ENCODE measurements at regions not wholly inside any gene's neighbourhood (a gene's known extent, or its start where the extent isn't known, plus 50 kb on each side); places are given as distances from the start of the nearest gene placed in this dataset.
"Not testable (repeated sequence)": the region's sequence is repeated elsewhere in the genome, so short reads cannot be mapped to it uniquely, and the experiment has no call there.

DNA sequence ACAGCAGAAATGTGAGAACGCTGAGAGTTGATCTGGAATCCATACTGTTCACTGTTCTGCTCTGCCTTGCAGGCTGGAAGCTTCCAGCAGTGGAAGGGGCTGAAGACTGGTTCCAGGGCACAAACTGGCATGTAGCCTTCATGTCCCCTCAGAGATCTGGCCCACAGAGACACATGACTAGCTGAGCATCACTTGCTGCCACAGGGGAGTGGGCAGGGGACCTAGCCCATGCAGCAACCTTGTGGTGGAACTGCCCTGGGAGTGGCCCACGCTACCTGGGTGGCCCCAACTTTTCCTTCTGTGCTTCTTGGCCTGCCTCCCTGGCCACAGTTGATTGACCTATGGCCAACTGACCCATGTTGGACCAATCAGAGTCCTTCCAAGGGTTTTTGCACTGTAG lies 98.1 kb downstream of the TPRA1 start:
- Histone ChIP-seq H3K27me3 (ENCODE audit: insufficient read depth, low read depth) (no peaks in the 10 kb centered on the region), H3K4me1 (ENCODE audit: low read depth, poor library complexity, severe bottlenecking) (no peaks in the 10 kb centered on the region), H3K27ac (no peak overlapping the region), H4K20me1 (ENCODE audit: insufficient read depth) (no peaks in the 10 kb centered on the region), H3K4me2 (no peak overlapping the region), H3K79me2 (ENCODE audit: insufficient read depth, low read depth) (no peaks in the 10 kb centered on the region), H3K36me3 (ENCODE audit: insufficient read depth) (no peaks in the 10 kb centered on the region), H3K9ac (no peak overlapping the region), H2AFZ (ENCODE audit: low read depth) (no peak overlapping the region), H3K4me3 (IDR thresholded peaks at IDR 0.05; ENCODE audit: insufficient read depth, low read depth, low read length) (no peak overlapping the region)
- TF ChIP-seq, protein P1, sequence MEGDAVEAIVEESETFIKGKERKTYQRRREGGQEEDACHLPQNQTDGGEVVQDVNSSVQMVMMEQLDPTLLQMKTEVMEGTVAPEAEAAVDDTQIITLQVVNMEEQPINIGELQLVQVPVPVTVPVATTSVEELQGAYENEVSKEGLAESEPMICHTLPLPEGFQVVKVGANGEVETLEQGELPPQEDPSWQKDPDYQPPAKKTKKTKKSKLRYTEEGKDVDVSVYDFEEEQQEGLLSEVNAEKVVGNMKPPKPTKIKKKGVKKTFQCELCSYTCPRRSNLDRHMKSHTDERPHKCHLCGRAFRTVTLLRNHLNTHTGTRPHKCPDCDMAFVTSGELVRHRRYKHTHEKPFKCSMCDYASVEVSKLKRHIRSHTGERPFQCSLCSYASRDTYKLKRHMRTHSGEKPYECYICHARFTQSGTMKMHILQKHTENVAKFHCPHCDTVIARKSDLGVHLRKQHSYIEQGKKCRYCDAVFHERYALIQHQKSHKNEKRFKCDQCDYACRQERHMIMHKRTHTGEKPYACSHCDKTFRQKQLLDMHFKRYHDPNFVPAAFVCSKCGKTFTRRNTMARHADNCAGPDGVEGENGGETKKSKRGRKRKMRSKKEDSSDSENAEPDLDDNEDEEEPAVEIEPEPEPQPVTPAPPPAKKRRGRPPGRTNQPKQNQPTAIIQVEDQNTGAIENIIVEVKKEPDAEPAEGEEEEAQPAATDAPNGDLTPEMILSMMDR (conservative IDR thresholded peaks at IDR 0.05; ENCODE audit: low read depth, low read length) = no peak

DNA sequence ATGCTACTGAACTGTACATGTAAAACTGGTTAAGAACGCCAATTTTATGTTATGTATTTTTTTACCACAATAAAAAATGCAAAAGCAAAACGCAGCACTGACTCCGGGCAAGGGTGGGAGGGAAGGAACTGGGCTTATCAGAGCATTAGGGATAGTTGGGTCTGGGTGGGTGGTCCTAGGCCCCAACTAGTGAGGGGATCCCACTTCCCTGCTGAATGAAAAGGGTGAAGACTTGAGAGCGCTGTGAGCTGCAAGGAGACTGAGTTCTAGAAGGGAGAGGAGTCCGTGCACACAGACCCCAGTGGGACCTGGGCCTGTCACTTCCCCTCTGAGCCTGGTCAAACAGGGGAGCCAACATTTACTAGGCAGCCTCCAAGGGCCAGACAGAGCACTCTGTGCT lies 98.6 kb downstream of the TPRA1 start:
- no peak overlapping the region for H2AFZ ChIP-seq (ENCODE audit: low read depth)
- no peak overlapping the region for H3K4me2 ChIP-seq

DNA sequence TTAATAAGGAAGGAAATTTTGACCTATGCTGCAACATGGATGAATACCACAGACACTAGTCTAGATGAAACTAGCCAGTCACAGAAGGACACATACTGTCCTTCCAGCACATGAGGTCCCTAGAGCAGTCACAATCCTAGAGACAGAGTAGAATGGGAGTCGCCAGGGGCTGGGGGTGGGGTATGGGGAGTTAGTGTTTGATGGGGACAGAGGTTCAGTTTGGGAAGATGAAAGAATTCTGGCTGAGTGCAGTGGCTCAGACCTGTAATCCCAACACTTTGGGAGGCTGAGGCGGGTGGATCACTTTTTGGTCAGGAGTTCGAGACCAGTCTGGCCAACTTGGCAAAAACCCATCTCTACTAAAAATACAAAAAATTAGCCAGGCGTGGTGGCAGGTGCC lies 99.2 kb downstream of the TPRA1 start:
- TF ChIP-seq, protein P1 (conservative IDR thresholded peaks at IDR 0.05; ENCODE audit: low read depth, low read length) = no peak

More for the DNA sequence above, 98.6 kb downstream of the TPRA1 start:
- Histone ChIP-seq H3K4me1 (ENCODE audit: low read depth, poor library complexity, severe bottlenecking) (no peaks in the 10 kb centered on the region), H4K20me1 (ENCODE audit: insufficient read depth) (no peaks in the 10 kb centered on the region), H3K79me2 (ENCODE audit: insufficient read depth, low read depth) (no peaks in the 10 kb centered on the region), H3K27me3 (ENCODE audit: insufficient read depth, low read depth) (no peaks in the 10 kb centered on the region), H3K27ac (no peak overlapping the region), H3K4me3 (IDR thresholded peaks at IDR 0.05; ENCODE audit: insufficient read depth, low read depth, low read length) (no peak overlapping the region), H3K36me3 (ENCODE audit: insufficient read depth) (no peaks in the 10 kb centered on the region), H3K9ac (no peak overlapping the region)
- TF ChIP-seq, protein P1 (conservative IDR thresholded peaks at IDR 0.05; ENCODE audit: low read depth, low read length) = no peak

DNA sequence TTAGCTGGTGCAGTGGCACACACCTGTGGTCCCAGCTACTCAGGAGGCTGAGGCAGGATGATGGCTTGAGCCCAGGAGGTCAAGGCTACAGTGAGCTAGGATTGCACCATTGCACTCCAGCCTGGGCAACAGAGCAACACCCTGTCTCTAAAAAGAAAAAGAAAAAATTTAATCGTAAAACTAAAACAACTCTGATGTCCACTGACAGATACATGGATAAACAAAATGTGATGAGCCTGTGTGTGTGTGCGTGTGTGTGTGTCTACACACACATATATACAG lies 99.6 kb downstream of the TPRA1 start:
- H3K9ac ChIP-seq; H4K20me1 ChIP-seq (ENCODE audit: insufficient read depth); H2AFZ ChIP-seq (ENCODE audit: low read depth); H3K27ac ChIP-seq; H3K79me2 ChIP-seq (ENCODE audit: insufficient read depth, low read depth); H3K4me2 ChIP-seq; H3K36me3 ChIP-seq (ENCODE audit: insufficient read depth); H3K27me3 ChIP-seq (ENCODE audit: insufficient read depth, low read depth); H3K4me1 ChIP-seq (ENCODE audit: low read depth, poor library complexity, severe bottlenecking); H3K4me3 ChIP-seq (IDR thresholded peaks at IDR 0.05; ENCODE audit: insufficient read depth, low read depth, low read length): not testable (repeated sequence)

More for the DNA sequence above, 99.2 kb downstream of the TPRA1 start:
- Histone ChIP-seq H2AFZ (ENCODE audit: low read depth) (no peak overlapping the region), H3K4me1 (ENCODE audit: low read depth, poor library complexity, severe bottlenecking) (no peaks in the 10 kb centered on the region), H3K36me3 (ENCODE audit: insufficient read depth) (no peaks in the 10 kb centered on the region), H3K4me3 (IDR thresholded peaks at IDR 0.05; ENCODE audit: insufficient read depth, low read depth, low read length) (no peak overlapping the region), H3K9ac (no peak overlapping the region), H3K4me2 (no peak overlapping the region), H4K20me1 (ENCODE audit: insufficient read depth) (no peaks in the 10 kb centered on the region), H3K27ac (no peak overlapping the region), H3K27me3 (ENCODE audit: insufficient read depth, low read depth) (no peaks in the 10 kb centered on the region), H3K79me2 (ENCODE audit: insufficient read depth, low read depth) (no peaks in the 10 kb centered on the region)

DNA sequence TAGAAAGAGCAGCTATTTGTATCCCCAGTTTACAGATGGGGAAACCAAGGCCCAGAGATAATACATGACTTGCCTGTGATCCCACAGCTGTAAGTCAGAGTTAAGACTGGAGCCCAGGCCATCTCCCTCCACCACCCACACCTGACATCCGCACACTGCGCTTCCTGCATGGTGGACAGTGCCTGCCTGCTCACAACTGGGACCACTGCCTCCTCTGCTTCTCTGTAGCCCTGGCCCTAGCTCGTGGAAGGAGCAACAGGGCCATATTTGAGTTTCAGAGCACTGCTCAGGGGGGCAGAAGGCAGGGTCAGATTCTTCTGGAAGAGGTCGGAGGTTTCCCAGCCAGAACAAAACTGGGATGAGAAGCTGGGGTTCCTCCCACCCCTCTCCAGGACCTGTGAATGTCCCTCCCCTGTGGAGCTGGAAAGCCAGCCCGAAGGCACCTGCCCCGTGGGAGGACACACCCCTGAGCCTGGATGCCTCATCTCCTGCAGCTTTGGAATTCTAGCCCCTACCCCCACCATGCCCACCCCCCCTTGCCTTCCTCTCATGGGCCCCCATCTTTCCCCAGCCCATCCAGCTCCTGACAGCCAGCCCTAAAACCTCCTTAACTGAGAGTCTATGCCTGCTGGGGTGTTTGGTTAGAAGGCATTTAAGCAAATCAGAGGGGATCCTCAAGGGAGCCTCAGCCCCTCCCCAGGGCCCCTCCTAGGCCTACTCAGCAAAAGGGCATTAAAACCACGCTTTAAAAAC lies 100.1 kb downstream of the TPRA1 start:
- no peaks in the 10 kb centered on the region for H3K27me3 ChIP-seq (ENCODE audit: insufficient read depth, low read depth)
- no peaks in the 10 kb centered on the region for H4K20me1 ChIP-seq (ENCODE audit: insufficient read depth)

More for the DNA sequence above, 100.1 kb downstream of the TPRA1 start:
- no peak overlapping the region for H3K9ac ChIP-seq
- H2AFZ ChIP-seq (ENCODE audit: low read depth) = no peak overlapping the region
- H3K4me1 ChIP-seq (ENCODE audit: low read depth, poor library complexity, severe bottlenecking) = no peaks in the 10 kb centered on the region
- H3K27ac ChIP-seq = no peak overlapping the region
- H3K36me3 ChIP-seq (ENCODE audit: insufficient read depth) = no peaks in the 10 kb centered on the region
- no peak overlapping the region for H3K4me3 ChIP-seq (IDR thresholded peaks at IDR 0.05; ENCODE audit: insufficient read depth, low read depth, low read length)
- TF ChIP-seq, protein P1 (conservative IDR thresholded peaks at IDR 0.05; ENCODE audit: low read depth, low read length) = no peak
- H3K79me2 ChIP-seq (ENCODE audit: insufficient read depth, low read depth) = no peaks in the 10 kb centered on the region
- H3K4me2 ChIP-seq = no peak overlapping the region
